ENCODE measurements at regions not wholly inside any gene's neighbourhood (a gene's known extent, or its start where the extent isn't known, plus 50 kb on each side); places are given as distances from the start of the nearest gene placed in this dataset.

GRCh38 chr2:237257471-237257951, 156.5 kb downstream of the COL6A3 start:
- DNase-seq (no peak), ATAC-seq (no peak)
- Histone ChIP-seq H3K9me3 (no peaks in the 10 kb centered on the region), H3K4me1 (ENCODE audit: low read depth) (no peaks in the 10 kb centered on the region), H3K36me3 (ENCODE audit: low read depth) (no peaks in the 10 kb centered on the region), H3K4me3 (no peak overlapping the region)
- TF ChIP-seq CTCF (IDR thresholded peaks at IDR 0.05), result no peak
- intact Hi-C loops (cut with DNase I, micrococcal nuclease), result no loop called here

- H3K4me3 ChIP-seq, result no peak overlapping the region
- TF ChIP-seq CTCF (IDR thresholded peaks at IDR 0.05), result no peak
- ATAC-seq (no peak), DNase-seq (no peak)
- intact Hi-C loops (cut with DNase I, micrococcal nuclease), result no loop called here
- H3K9me3 ChIP-seq, result no peaks in the 10 kb centered on the region
- no peaks in the 10 kb centered on the region for H3K4me1 ChIP-seq (ENCODE audit: low read depth)
- H3K36me3 ChIP-seq (ENCODE audit: low read depth), result no peaks in the 10 kb centered on the region
These were observed 155.8 kb downstream of the COL6A3 start for GRCh38 chr2:237258116-237258515.

GRCh38 chr2:237258615-237259014, 155.3 kb downstream of the COL6A3 start:
- DNase-seq, result no peak
- Histone ChIP-seq H3K4me3 (no peak overlapping the region), H3K36me3 (ENCODE audit: low read depth) (no peaks in the 10 kb centered on the region), H3K9me3 (no peaks in the 10 kb centered on the region), H3K4me1 (ENCODE audit: low read depth) (no peaks in the 10 kb centered on the region)
- no peak for TF ChIP-seq CTCF (IDR thresholded peaks at IDR 0.05)
- no peak for ATAC-seq
- intact Hi-C loops (cut with DNase I, micrococcal nuclease), result no loop called here

- no peak for ATAC-seq
- no peaks in the 10 kb centered on the region for H3K9me3 ChIP-seq
- intact Hi-C loops (cut with DNase I, micrococcal nuclease), result no loop called here
These were observed 154.8 kb downstream of the COL6A3 start for GRCh38 chr2:237259201-237259600.

GRCh38 chr2:237260039-237260620, 153.8 kb downstream of the COL6A3 start:
- H3K4me1 ChIP-seq (ENCODE audit: low read depth), result no peaks in the 10 kb centered on the region
- ATAC-seq (no peak), DNase-seq (no peak)
- H3K36me3 ChIP-seq (ENCODE audit: low read depth), result no peaks in the 10 kb centered on the region
- no peak overlapping the region for H3K4me3 ChIP-seq
- intact Hi-C loops (cut with DNase I, micrococcal nuclease), result no loop called here
- H3K9me3 ChIP-seq, result no peaks in the 10 kb centered on the region
- TF ChIP-seq CTCF (IDR thresholded peaks at IDR 0.05), result no peak

More at GRCh38 chr2:237259201-237259600, 154.8 kb downstream of the COL6A3 start:
- Histone ChIP-seq H3K36me3 (ENCODE audit: low read depth) (no peaks in the 10 kb centered on the region), H3K4me1 (ENCODE audit: low read depth) (no peaks in the 10 kb centered on the region), H3K4me3 (no peak overlapping the region)
- no peak for DNase-seq
- no peak for TF ChIP-seq CTCF (IDR thresholded peaks at IDR 0.05)

GRCh38 chr2:237260686-237261085, 153.3 kb downstream of the COL6A3 start:
- Histone ChIP-seq H3K4me1 (ENCODE audit: low read depth) (no peaks in the 10 kb centered on the region), H3K9me3 (no peaks in the 10 kb centered on the region), H3K36me3 (ENCODE audit: low read depth) (no peaks in the 10 kb centered on the region), H3K4me3 (no peak overlapping the region)
- DNase-seq (no peak), ATAC-seq (no peak)
- TF ChIP-seq CTCF (IDR thresholded peaks at IDR 0.05), result no peak
- intact Hi-C loops (cut with DNase I, micrococcal nuclease), result no loop called here
